Upper lobe of right lung (tissue), 1 donor: ENCODE measurements at regions not wholly inside any gene's neighbourhood (a gene's known extent, or its start where the extent isn't known, plus 50 kb on each side); places are given as distances from the start of the nearest gene placed in this dataset.
A peak's percentile ranks its signal among the peaks of the same experiment; 100 is the strongest.

Experiments
- ATAC-seq: fragments of 200-7000 bp; cut with Tn5 transposase; one replicate; pipeline ENCODE4 v1.9.1; 2020; ENCODE audit warnings: mild to moderate bottlenecking, moderate library complexity
- DNase-seq: peaks from one replicate; pipeline ENCODE4 v3.0.0-alpha.2; 2020
- H3K27ac ChIP-seq: fragments of 200-600 bp; one replicate; pipeline ENCODE4 v1.8.0; 2022
- H3K27me3 ChIP-seq: fragments of 200-600 bp; one replicate; pipeline ENCODE4 v1.8.0; 2022; ENCODE audit warnings: mild to moderate bottlenecking
- H3K36me3 ChIP-seq: fragments of 200-600 bp; one replicate; pipeline ENCODE4 v1.8.0; 2022
- H3K4me1 ChIP-seq: fragments of 200-600 bp; one replicate; pipeline ENCODE4 v1.8.0; 2022
- H3K4me3 ChIP-seq: fragments of 200-600 bp; one replicate; pipeline ENCODE4 v1.8.0; 2022; ENCODE audit warnings: mild to moderate bottlenecking
- H3K9me3 ChIP-seq: fragments of 200-600 bp; one replicate; pipeline ENCODE4 v1.8.0; 2022
- intact Hi-C: fragments of 100-400 bp; cut with DNase I; formaldehyde crosslinking; loops from one replicate; pipeline ENCODE4 v1.11.0; 2022
- TF ChIP-seq, protein P1 (sequence below): fragments of 200-600 bp; IDR thresholded peaks from one replicate; pipeline ENCODE4 v1.8.0; 2022; ENCODE audit warnings: antibody characterized with exemption
- donor health status: DM: no; HTN: yes; CAD: no; lungs with severe emphysema.

- intact Hi-C loops: no loop called here
- ATAC-seq (no peak), DNase-seq (no peak)
- H3K9me3 ChIP-seq: no peaks in the 10 kb centered on the region
- H3K4me3 ChIP-seq: no peak overlapping the region
- no peaks in the 10 kb centered on the region for H3K27me3 ChIP-seq
- no peak overlapping the region for H3K27ac ChIP-seq
- TF ChIP-seq, protein P1, sequence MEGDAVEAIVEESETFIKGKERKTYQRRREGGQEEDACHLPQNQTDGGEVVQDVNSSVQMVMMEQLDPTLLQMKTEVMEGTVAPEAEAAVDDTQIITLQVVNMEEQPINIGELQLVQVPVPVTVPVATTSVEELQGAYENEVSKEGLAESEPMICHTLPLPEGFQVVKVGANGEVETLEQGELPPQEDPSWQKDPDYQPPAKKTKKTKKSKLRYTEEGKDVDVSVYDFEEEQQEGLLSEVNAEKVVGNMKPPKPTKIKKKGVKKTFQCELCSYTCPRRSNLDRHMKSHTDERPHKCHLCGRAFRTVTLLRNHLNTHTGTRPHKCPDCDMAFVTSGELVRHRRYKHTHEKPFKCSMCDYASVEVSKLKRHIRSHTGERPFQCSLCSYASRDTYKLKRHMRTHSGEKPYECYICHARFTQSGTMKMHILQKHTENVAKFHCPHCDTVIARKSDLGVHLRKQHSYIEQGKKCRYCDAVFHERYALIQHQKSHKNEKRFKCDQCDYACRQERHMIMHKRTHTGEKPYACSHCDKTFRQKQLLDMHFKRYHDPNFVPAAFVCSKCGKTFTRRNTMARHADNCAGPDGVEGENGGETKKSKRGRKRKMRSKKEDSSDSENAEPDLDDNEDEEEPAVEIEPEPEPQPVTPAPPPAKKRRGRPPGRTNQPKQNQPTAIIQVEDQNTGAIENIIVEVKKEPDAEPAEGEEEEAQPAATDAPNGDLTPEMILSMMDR: no peak
- H3K36me3 ChIP-seq: no peaks in the 10 kb centered on the region
- no peaks in the 10 kb centered on the region for H3K4me1 ChIP-seq
These were observed 589.3 kb downstream of the BCL11B start for GRCh38 chr14:98682726-98683125.

GRCh38 chr14:98684468-98684867 lies 587.5 kb downstream of the BCL11B start:
- Histone ChIP-seq H3K9me3 (no peaks in the 10 kb centered on the region), H3K27me3 (no peaks in the 10 kb centered on the region), H3K27ac (no peak overlapping the region), H3K4me1 (no peaks in the 10 kb centered on the region), H3K4me3 (no peak overlapping the region), H3K36me3 (no peaks in the 10 kb centered on the region)
- intact Hi-C loops: no loop called here
- DNase-seq: no peak
- TF ChIP-seq, protein P1: no peak
- ATAC-seq: peak; percentile 24

DNA sequence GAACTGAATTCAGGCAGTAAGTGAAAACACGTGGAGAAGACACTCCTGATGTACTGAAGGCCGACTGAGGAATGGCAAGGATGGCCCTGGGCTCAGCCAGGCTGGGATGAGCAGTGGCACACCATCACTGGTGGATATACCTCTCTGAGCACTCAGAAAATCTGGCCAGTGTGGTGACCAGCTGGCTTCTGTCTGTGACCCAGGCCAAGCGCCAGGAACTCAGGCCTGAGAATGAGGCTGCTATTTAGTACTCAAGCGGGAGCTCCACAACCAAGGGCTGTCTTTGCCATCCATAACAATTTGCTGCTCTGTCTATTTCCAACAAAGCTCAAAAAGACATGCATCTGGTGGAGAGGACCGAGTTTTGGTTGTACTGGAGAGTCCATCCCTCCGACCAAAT lies 586.3 kb downstream of the BCL11B start:
- Histone ChIP-seq H3K36me3 (no peaks in the 10 kb centered on the region), H3K4me3 (no peak overlapping the region), H3K27ac (no peak overlapping the region), H3K4me1 (no peaks in the 10 kb centered on the region), H3K9me3 (no peaks in the 10 kb centered on the region), H3K27me3 (no peaks in the 10 kb centered on the region)
- ATAC-seq (peak; percentile 17), DNase-seq (no peak)
- TF ChIP-seq, protein P1: no peak
- intact Hi-C loops: no loop called here

DNA sequence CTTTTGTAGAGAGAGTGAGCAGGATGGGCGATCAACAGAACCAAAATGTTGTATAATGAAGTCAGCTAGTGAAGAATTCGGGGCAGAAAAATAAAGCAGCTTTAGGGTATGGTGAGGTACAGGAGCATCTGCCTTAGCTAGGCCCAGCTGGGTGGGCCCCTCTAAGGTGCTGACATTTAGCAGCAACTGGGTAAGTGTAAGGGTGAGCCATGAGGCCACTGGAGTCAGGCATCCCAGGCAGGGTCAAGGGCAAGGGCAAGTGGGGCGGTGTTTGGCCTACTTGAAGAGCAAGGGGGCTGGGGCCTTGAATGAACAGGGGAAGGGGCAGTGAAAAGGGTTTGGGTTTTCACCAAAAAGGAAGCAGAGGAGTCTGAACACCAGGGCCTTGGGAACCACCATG lies 583.6 kb downstream of the BCL11B start:
- ATAC-seq (no peak), DNase-seq (no peak)
- H3K36me3 ChIP-seq: no peaks in the 10 kb centered on the region
- no peak overlapping the region for H3K27ac ChIP-seq
- H3K27me3 ChIP-seq: no peaks in the 10 kb centered on the region
- no peaks in the 10 kb centered on the region for H3K9me3 ChIP-seq
- H3K4me3 ChIP-seq: no peak overlapping the region
- H3K4me1 ChIP-seq: no peaks in the 10 kb centered on the region
- intact Hi-C loops: no loop called here
- TF ChIP-seq, protein P1: no peak

DNA sequence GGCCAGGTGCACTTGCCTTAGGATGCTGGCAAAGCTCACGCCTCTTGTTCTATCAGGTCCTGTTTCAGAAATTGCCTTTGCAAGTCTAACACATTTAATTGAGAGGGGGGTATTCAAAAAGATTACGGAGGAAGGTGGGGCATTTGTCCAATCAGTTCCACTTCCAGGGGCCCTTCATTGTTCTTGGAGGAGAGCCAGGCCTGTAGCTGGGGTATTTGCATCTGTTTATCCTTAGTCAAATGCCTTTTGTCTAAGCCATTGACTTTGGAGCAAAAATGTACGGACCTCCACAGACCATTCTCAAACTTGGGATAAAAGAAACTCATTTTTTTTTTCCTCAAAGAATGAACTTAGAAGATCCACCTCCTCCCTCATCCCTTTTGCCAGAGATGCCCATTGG lies 582.0 kb downstream of the BCL11B start:
- no peak for DNase-seq
- no peak overlapping the region for H3K27ac ChIP-seq
- no peaks in the 10 kb centered on the region for H3K27me3 ChIP-seq
- H3K4me1 ChIP-seq: no peaks in the 10 kb centered on the region
- no peak overlapping the region for H3K4me3 ChIP-seq
- TF ChIP-seq, protein P1: no peak
- no peaks in the 10 kb centered on the region for H3K9me3 ChIP-seq
- intact Hi-C loops: no loop called here
- ATAC-seq: no peak
- no peaks in the 10 kb centered on the region for H3K36me3 ChIP-seq

DNA sequence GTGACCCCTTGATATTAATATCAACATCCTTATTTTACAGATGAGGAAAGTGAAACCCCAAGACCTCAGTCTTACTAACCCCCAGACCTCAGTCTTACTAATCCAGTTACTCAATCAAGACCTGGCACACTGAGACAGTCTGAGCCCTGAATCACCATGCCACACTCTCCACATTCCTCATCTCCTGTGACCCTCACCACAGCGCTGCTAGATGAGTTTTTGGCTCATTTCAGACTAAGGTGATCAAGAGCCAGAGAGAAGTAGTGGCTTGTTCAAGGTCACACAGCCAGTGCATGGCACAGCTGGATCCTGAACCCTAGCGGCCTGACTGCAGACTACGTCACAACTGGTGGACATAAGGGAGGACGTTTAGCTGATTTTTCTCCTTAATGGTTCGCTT lies 579.2 kb downstream of the BCL11B start:
- Histone ChIP-seq H3K4me3 (no peak overlapping the region), H3K27me3 (no peaks in the 10 kb centered on the region), H3K4me1 (no peaks in the 10 kb centered on the region), H3K36me3 (no peaks in the 10 kb centered on the region), H3K27ac (no peak overlapping the region), H3K9me3 (no peaks in the 10 kb centered on the region)
- DNase-seq (no peak), ATAC-seq (no peak)
- intact Hi-C loops: no loop called here
- TF ChIP-seq, protein P1: no peak
